H1 (cell line): ENCODE measurements at regions not wholly inside any gene's neighbourhood (a gene's known extent, or its start where the extent isn't known, plus 50 kb on each side); places are given as distances from the start of the nearest gene placed in this dataset.

Experiments used
- CTCF ChIA-PET: fragments of 300-600 bp; sonication (Branson Sonifier 250); formaldehyde crosslinking; loops from one replicate; lab custom pipeline; 2021; ENCODE audit not compliant: partially characterized antibody; lab: Charles Lee
- POLR2A ChIA-PET: fragments of 300-600 bp; sonication (Branson Sonifier 250); formaldehyde crosslinking; loops from one replicate; lab custom pipeline; 2021; ENCODE audit warnings: inconsistent platforms; ENCODE audit not compliant: partially characterized antibody; lab: Charles Lee
- DNase-seq, 2 experiments: peaks; one replicate each; pipeline versions ENCODE4 v3.0.0 to v3.0.0-alpha.2; 2010 to 2022; ENCODE audit warnings: low spot score in 2 of 2, low read depth in 1 of 2, mixed read lengths in 1 of 2
- FAIRE-seq: peaks from 2 replicates; lab custom pipeline; 2011; peaks lifted over from hg19 to GRCh38; lab: Jason Lieb, UNC
- H2AFZ ChIP-seq: 2 replicates; pipeline ENCODE4 v1.8.1; 2012; ENCODE audit warnings: low read length, inconsistent platforms
- H2AK5ac ChIP-seq: 2 replicates; pipeline ENCODE4 v1.6.1; 2013; ENCODE audit warnings: low read depth, low read length
- H2BK120ac ChIP-seq: replicated peaks from 2 replicates; pipeline ENCODE3; 2013; ENCODE audit warnings: low read depth, low read length, inconsistent platforms
- H2BK12ac ChIP-seq: 2 replicates; pipeline ENCODE4 v1.6.1; 2013; ENCODE audit warnings: low read depth, low read length
- H2BK15ac ChIP-seq: 2 replicates; pipeline ENCODE4 v1.6.1; 2013; ENCODE audit warnings: low read length
- H2BK20ac ChIP-seq: 2 replicates; pipeline ENCODE4 v1.6.1; 2013; ENCODE audit warnings: low read length
- H2BK5ac ChIP-seq: 2 replicates; pipeline ENCODE4 v1.6.1; 2013; ENCODE audit warnings: low read depth, low read length
- H3K14ac ChIP-seq: 2 replicates; pipeline ENCODE4 v1.6.1; 2013; ENCODE audit warnings: inconsistent platforms; ENCODE audit not compliant: insufficient read length
- H3K18ac ChIP-seq: 2 replicates; pipeline ENCODE4 v1.6.1; 2013; ENCODE audit warnings: low read length; ENCODE audit errors: extremely low read depth
- H3K23ac ChIP-seq: 2 replicates; pipeline ENCODE4 v1.6.1; 2013; ENCODE audit warnings: inconsistent platforms; ENCODE audit not compliant: insufficient read length
- H3K23me2 ChIP-seq: 2 replicates; pipeline ENCODE4 v1.6.1; 2013; ENCODE audit warnings: low read depth, low read length
- H3K27ac ChIP-seq: 2 replicates; pipeline ENCODE4 v1.6.1; 2011; ENCODE audit warnings: low read depth, low read length, inconsistent platforms
- H3K27me3 ChIP-seq, 4 experiments: replicated peaks in 1 of 4; 1 replicate in 1 of 4; 2 replicates in 3 of 4; pipeline versions ENCODE4 v1.6.1 to v1.8.1; 2011 to 2013; ENCODE audit warnings: low read length in 3 of 4, mild to moderate bottlenecking in 3 of 4, inconsistent platforms in 2 of 4, mixed read lengths in 2 of 4, moderate library complexity in 1 of 4; ENCODE audit not compliant: control insufficient read depth in 3 of 4, insufficient read depth in 3 of 4; ENCODE audit errors: extremely low read depth in 1 of 4
- H3K36me3 ChIP-seq, 4 experiments: 2 replicates each; pipeline versions ENCODE4 v1.6.1 to v1.8.1; 2011 to 2013; ENCODE audit warnings: mild to moderate bottlenecking in 4 of 4, low read length in 3 of 4, moderate library complexity in 2 of 4, control low read depth in 1 of 4, inconsistent platforms in 1 of 4; ENCODE audit not compliant: insufficient read depth in 4 of 4, control insufficient read depth in 2 of 4
- H3K4ac ChIP-seq: replicated peaks from 2 replicates; pipeline ENCODE3; 2013; ENCODE audit warnings: low read length, low read depth, mixed read lengths, inconsistent platforms; ENCODE audit not compliant: insufficient read length
- H3K4me1 ChIP-seq, 4 experiments: replicated peaks in 1 of 4; 1 replicate in 1 of 4; 2 replicates in 3 of 4; pipeline versions ENCODE4 v1.6.1 to v1.8.1; 2011 to 2013; ENCODE audit warnings: low read length in 3 of 4, inconsistent platforms in 2 of 4, mixed read lengths in 1 of 4; ENCODE audit not compliant: insufficient read depth in 4 of 4, control insufficient read depth in 3 of 4
- H3K4me2 ChIP-seq, 2 experiments: 2 replicates each; pipeline versions ENCODE4 v1.6.1 to v1.8.1; 2011 to 2013; ENCODE audit warnings: low read depth in 2 of 2, low read length in 2 of 2, control low read depth in 1 of 2, inconsistent platforms in 1 of 2, mild to moderate bottlenecking in 1 of 2; ENCODE audit not compliant: insufficient read depth in 1 of 2
- H3K4me3 ChIP-seq, 4 experiments: fragments of 200-600, 300-600 bp in 1 of 4; sonication (generic), shearing (Covaris generic), sonication (Bioruptor Twin) in 1 of 4; 2 replicates each; pipeline versions ENCODE4 v1.5.1 to v1.8.1; 2011 to 2016; ENCODE audit warnings: low read length in 4 of 4, low read depth in 3 of 4, control low read depth in 2 of 4, inconsistent platforms in 2 of 4, mild to moderate bottlenecking in 2 of 4, mixed read lengths in 1 of 4, moderate library complexity in 1 of 4; ENCODE audit not compliant: insufficient read depth in 2 of 4; ENCODE audit errors: extremely low read depth in 1 of 4
- H3K56ac ChIP-seq: replicated peaks from 2 replicates; pipeline ENCODE3; 2013; ENCODE audit warnings: low read depth, mild to moderate bottlenecking, mixed read lengths, low read length, inconsistent platforms; ENCODE audit not compliant: insufficient read length
- H3K79me1 ChIP-seq: 2 replicates; pipeline ENCODE4 v1.6.1; 2013; ENCODE audit warnings: low read depth, low read length, control low read depth
- H3K79me2 ChIP-seq, 2 experiments: 2 replicates each; pipeline versions ENCODE4 v1.6.1 to v1.8.1; 2012 to 2013; ENCODE audit warnings: low read length in 2 of 2, mild to moderate bottlenecking in 2 of 2, inconsistent platforms in 1 of 2; ENCODE audit not compliant: insufficient read depth in 2 of 2, control insufficient read depth in 1 of 2
- H3K9ac ChIP-seq, 4 experiments: replicated peaks in 1 of 4; 1 replicate in 1 of 4; 2 replicates in 3 of 4; pipeline versions ENCODE4 v1.6.1 to v1.8.1; 2011 to 2013; ENCODE audit warnings: low read depth in 3 of 4, low read length in 3 of 4, control low read depth in 2 of 4, mild to moderate bottlenecking in 2 of 4, moderate library complexity in 2 of 4, inconsistent platforms in 1 of 4; ENCODE audit errors: extremely low read depth in 1 of 4
- H3K9me3 ChIP-seq, 2 experiments: 2 replicates each; pipeline versions ENCODE4 v1.6.1 to v1.8.1; 2012 to 2013; ENCODE audit warnings: mild to moderate bottlenecking in 2 of 2, moderate library complexity in 2 of 2, control low read depth in 1 of 2, inconsistent platforms in 1 of 2, low read depth in 1 of 2, low read length in 1 of 2, mixed read lengths in 1 of 2; ENCODE audit not compliant: insufficient read depth in 2 of 2
- H4K20me1 ChIP-seq, 2 experiments: replicated peaks in 1 of 2; 2 replicates each; pipeline versions ENCODE3 to v1.8.1; 2011 to 2013; ENCODE audit warnings: inconsistent platforms in 2 of 2, low read length in 2 of 2, mild to moderate bottlenecking in 1 of 2; ENCODE audit not compliant: insufficient read depth in 2 of 2, control insufficient read depth in 1 of 2
- H4K5ac ChIP-seq: 2 replicates; pipeline ENCODE4 v1.6.1; 2013; ENCODE audit warnings: low read length, low read depth, mixed read lengths, inconsistent platforms; ENCODE audit not compliant: insufficient read length
- H4K8ac ChIP-seq: 2 replicates; pipeline ENCODE4 v1.8.0; 2013; ENCODE audit warnings: mild to moderate bottlenecking, moderate library complexity, low read length, inconsistent platforms; ENCODE audit not compliant: insufficient read depth; ENCODE audit errors: extremely low read depth
- H4K91ac ChIP-seq: replicated peaks from 2 replicates; pipeline ENCODE3; 2013; ENCODE audit warnings: low read length, mixed read lengths, inconsistent platforms; ENCODE audit not compliant: insufficient read length
- KDM5A ChIP-seq: fragments of 200-600 bp; IDR thresholded peaks from 2 replicates; pipeline ENCODE4 v1.7.1; 2012; ENCODE audit warnings: mild to moderate bottlenecking, low read length, inconsistent platforms, mixed read lengths
- SIN3A ChIP-seq, 2 experiments: IDR thresholded peaks in 1 of 2; conservative IDR thresholded peaks in 1 of 2; 2 replicates each; pipeline ENCODE4 v1.6.1; 2011 to 2012; ENCODE audit warnings: low read length in 2 of 2, improper control_type of control experiment in 1 of 2, low read depth in 1 of 2, mild to moderate bottlenecking in 1 of 2
- SIX5 ChIP-seq: IDR thresholded peaks from 2 replicates; pipeline ENCODE4 v1.6.1; 2011; ENCODE audit warnings: mild to moderate bottlenecking, low read depth, low read length
- WGBS, 2 experiments: shearing (Covaris generic) in 1 of 2; methylation state at CpG; one replicate each; pipeline versions ENCODE4 v1.1.6 to v1.1.7; 2013 to 2015; ENCODE audit warnings: low lambda C conversion rate in 2 of 2, mixed read lengths in 2 of 2, inconsistent platforms in 1 of 2, low coverage in 1 of 2, missing lambda C conversion rate in 1 of 2; ENCODE audit not compliant: insufficient replicate concordance in 2 of 2, insufficient coverage in 1 of 2, insufficient read length in 1 of 2; ENCODE audit errors: extremely low coverage in 1 of 2, missing lambda C conversion rate in 1 of 2; 5-methylcytosine and 5-hydroxymethylcytosine counted together
- TF ChIP-seq, protein P1 (sequence below): IDR thresholded peaks from 2 replicates; pipeline ENCODE4 v1.6.1; 2011; ENCODE audit warnings: low read length, improper control_type of control experiment

DNA sequence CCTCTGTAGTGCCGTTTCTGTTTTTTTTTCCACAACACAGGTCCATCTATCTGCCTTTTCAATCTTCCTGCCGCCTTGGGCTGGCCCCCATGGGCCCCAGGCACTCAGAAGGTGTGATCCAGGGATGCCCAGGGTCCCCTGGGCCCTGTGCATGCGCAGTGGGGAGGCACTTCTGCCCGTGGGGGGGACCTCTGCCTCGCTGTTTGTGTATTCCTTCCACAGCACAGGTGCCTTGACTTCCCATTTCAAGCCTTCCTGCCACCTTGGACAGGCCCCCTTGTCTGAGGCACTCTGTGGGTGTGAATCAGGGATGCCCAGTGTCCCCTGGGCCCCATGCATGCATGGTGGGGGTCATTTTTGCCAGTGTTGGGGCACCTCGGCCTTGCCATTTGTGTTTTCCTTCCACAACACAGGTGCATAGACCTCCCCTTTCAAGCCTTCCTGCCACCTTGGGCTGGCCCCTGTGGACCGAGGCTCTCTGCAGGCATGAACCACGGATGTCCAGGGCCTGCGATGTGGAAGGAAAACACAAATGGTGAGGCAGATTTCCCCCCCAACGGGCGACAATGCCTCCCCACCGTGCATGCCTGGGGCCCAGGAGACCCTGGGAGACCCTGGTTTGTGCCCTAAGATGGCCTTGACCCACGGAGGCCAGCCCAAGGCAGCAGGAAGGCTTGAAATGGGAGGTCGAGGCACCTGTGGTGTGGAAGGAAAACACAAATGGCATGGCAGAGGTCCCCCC lies 366.5 kb downstream of the ALG10 start:
- no peaks in the 10 kb centered on the region for H3K79me2 ChIP-seq
- no peaks in the 10 kb centered on the region for H3K4me1 ChIP-seq
- no peak overlapping the region for H2BK5ac ChIP-seq
- no peaks in the 10 kb centered on the region for H3K23me2 ChIP-seq
- no peak overlapping the region for H3K56ac ChIP-seq
- H3K9me3 ChIP-seq: peaks cover 87 to 100% of the 10 kb centered on the region in 2 experiments
- H4K5ac ChIP-seq: no peak overlapping the region
- no peak overlapping the region for H2BK12ac ChIP-seq
- no peak overlapping the region for H3K4me2 ChIP-seq
- H3K9ac ChIP-seq: no peak overlapping the region
- no peak overlapping the region for H2BK20ac ChIP-seq
- H2AK5ac ChIP-seq: no peak overlapping the region
- H2BK120ac ChIP-seq: no peak overlapping the region
- no peaks in the 10 kb centered on the region for H4K20me1 ChIP-seq
- H3K27ac ChIP-seq: no peak overlapping the region
- POLR2A ChIA-PET: no interaction called here
- H2AFZ ChIP-seq: no peak overlapping the region
- no peak overlapping the region for H4K8ac ChIP-seq
- H4K91ac ChIP-seq: no peak overlapping the region
- no peaks in the 10 kb centered on the region for H3K79me1 ChIP-seq
- FAIRE-seq: no peak
- H3K36me3 ChIP-seq: no peaks in the 10 kb centered on the region
- no peak overlapping the region for H2BK15ac ChIP-seq
- no peaks in the 10 kb centered on the region for H3K27me3 ChIP-seq
- CTCF ChIA-PET: no interaction called here
- H3K18ac ChIP-seq: no peak overlapping the region
- no peak overlapping the region for H3K4ac ChIP-seq
- no peak for DNase-seq
- no peak overlapping the region for H3K14ac ChIP-seq
- H3K4me3 ChIP-seq: no peak overlapping the region
- WGBS, 2 experiments: 73% methylated on average over 13 of the region's 14 CpGs; no CpG with 5 or more reads in 1 of the 2 experiments
- H3K23ac ChIP-seq: no peak overlapping the region
- TF ChIP-seq SIN3A (conservative IDR thresholded peaks at IDR 0.05 in 1 of 2, IDR thresholded peaks at IDR 0.05 in 1 of 2; ENCODE audit: low read depth in 1 of 2, low read length in 2 of 2) (no peak), SIX5 (no peak), KDM5A (no peak)
- TF ChIP-seq, protein P1, sequence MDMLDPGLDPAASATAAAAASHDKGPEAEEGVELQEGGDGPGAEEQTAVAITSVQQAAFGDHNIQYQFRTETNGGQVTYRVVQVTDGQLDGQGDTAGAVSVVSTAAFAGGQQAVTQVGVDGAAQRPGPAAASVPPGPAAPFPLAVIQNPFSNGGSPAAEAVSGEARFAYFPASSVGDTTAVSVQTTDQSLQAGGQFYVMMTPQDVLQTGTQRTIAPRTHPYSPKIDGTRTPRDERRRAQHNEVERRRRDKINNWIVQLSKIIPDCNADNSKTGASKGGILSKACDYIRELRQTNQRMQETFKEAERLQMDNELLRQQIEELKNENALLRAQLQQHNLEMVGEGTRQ: no peak
